HepG2 (cell line): ENCODE measurements at regions not wholly inside any gene's neighbourhood (a gene's known extent, or its start where the extent isn't known, plus 50 kb on each side); places are given as distances from the start of the nearest gene placed in this dataset.

ENCODE experiments used
- BRCA1 ChIP-seq: sonication (generic); formaldehyde crosslinking; IDR thresholded peaks from 2 replicates; pipeline ENCODE4 v1.4.0; 2020; ENCODE audit warnings: missing genetic modification reagents
- HMG20B ChIP-seq: conservative IDR thresholded peaks from 2 replicates; pipeline ENCODE4 v1.6.1; 2016; ENCODE audit warnings: missing genetic modification reagents, missing compliant biosample characterization
- HOXA9 ChIP-seq: sonication (generic); formaldehyde crosslinking; IDR thresholded peaks from 2 replicates; pipeline ENCODE4 v1.8.1; 2022; ENCODE audit warnings: missing genetic modification reagents, mild to moderate bottlenecking, moderate library complexity, borderline replicate concordance
- ISX ChIP-seq: sonication (generic); formaldehyde crosslinking; conservative IDR thresholded peaks from 2 replicates; pipeline ENCODE4 v1.5.0; 2020; ENCODE audit warnings: missing genetic modification reagents
- MYPOP ChIP-seq: sonication (generic); formaldehyde crosslinking; IDR thresholded peaks from 2 replicates; pipeline ENCODE4 v1.8.1; 2023; ENCODE audit warnings: mild to moderate bottlenecking, moderate library complexity, missing genetic modification reagents
- NCOR1 ChIP-seq: fragments of 200-600 bp; sonication (generic); IDR thresholded peaks from 2 replicates; pipeline ENCODE4 v1.7.0; 2017; ENCODE audit warnings: antibody characterized with exemption, low read length, borderline replicate concordance
- NFAT5 ChIP-seq: sonication (generic); formaldehyde crosslinking; IDR thresholded peaks from 2 replicates; pipeline ENCODE4 v1.4.0; 2020; ENCODE audit warnings: missing genetic modification reagents
- ZBTB26 ChIP-seq: IDR thresholded peaks from 2 replicates; pipeline ENCODE4 v1.6.1; 2016; ENCODE audit warnings: missing compliant biosample characterization, missing genetic modification reagents, borderline replicate concordance
- ZBTB46 ChIP-seq: sonication (generic); formaldehyde crosslinking; IDR thresholded peaks from 2 replicates; pipeline ENCODE4 v1.4.0; 2020; ENCODE audit warnings: mild to moderate bottlenecking, missing genetic modification reagents, borderline replicate concordance
- ZNF280B ChIP-seq: sonication (generic); formaldehyde crosslinking; IDR thresholded peaks from 2 replicates; pipeline ENCODE4 v1.5.0; 2020; ENCODE audit warnings: missing genetic modification reagents, mild to moderate bottlenecking, borderline replicate concordance
- TF ChIP-seq, protein P1 (sequence below): sonication (generic); formaldehyde crosslinking; IDR thresholded peaks from 2 replicates; pipeline ENCODE4 v1.8.0; 2022; ENCODE audit warnings: missing genetic modification reagents, mild to moderate bottlenecking, moderate library complexity, borderline replicate concordance
- TF ChIP-seq, protein P2 (sequence below): sonication (generic); formaldehyde crosslinking; IDR thresholded peaks from 2 replicates; pipeline ENCODE4 v1.4.0; 2020; ENCODE audit warnings: missing genetic modification reagents

DNA sequence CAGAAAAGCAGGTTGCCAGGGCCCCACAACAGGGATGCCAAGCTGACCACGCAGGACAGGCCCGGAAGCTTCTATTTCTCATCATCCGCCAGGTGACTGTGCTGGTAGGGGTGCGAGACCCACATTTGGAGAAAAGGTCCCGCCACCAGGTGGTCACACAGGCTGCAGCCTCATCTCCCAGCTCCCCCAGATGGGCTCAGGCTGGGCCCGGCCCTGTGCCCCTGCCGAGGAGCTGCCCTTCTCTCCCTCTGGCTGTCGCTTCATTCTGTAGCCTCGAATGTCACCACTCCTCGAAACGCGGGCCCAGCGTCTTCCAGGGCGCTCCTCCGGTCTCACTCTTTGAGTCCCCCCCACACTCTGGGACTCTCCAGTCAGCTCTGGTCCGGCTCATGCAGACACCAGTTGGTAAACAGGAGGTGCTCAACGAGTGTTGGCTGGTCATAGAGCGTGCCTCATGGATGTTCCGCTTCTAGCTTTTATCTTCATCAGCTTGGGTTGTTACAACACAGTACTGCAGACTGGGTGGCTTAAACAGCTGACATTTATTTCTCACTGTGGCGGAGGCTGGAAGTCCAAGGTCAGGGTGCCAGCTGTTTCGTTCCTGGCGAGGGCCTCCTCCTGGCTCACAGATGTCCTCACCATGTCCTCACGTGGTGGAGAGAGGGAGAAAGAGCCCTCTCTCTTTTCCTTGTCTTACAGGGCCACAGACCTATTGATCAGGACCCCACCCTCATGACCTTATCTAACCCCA lies 87.1 kb downstream of the TEX29 start (continued):
- TF ChIP-seq, protein P1, sequence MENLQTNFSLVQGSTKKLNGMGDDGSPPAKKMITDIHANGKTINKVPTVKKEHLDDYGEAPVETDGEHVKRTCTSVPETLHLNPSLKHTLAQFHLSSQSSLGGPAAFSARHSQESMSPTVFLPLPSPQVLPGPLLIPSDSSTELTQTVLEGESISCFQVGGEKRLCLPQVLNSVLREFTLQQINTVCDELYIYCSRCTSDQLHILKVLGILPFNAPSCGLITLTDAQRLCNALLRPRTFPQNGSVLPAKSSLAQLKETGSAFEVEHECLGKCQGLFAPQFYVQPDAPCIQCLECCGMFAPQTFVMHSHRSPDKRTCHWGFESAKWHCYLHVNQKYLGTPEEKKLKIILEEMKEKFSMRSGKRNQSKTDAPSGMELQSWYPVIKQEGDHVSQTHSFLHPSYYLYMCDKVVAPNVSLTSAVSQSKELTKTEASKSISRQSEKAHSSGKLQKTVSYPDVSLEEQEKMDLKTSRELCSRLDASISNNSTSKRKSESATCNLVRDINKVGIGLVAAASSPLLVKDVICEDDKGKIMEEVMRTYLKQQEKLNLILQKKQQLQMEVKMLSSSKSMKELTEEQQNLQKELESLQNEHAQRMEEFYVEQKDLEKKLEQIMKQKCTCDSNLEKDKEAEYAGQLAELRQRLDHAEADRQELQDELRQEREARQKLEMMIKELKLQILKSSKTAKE (CRISPR knock-in tag): peak; percentile 21; the same call in 1 of the 2 replicates
- TF ChIP-seq MYPOP: no peak
- TF ChIP-seq NCOR1: peak; percentile 54; the same call in 1 of the 2 replicates
- no peak for TF ChIP-seq ZBTB46
- TF ChIP-seq ZBTB26 (CRISPR knock-in tag): no peak
- TF ChIP-seq ZNF280B (CRISPR knock-in tag): no peak
- no peak for TF ChIP-seq HMG20B (CRISPR knock-in tag)
- TF ChIP-seq, protein P2, sequence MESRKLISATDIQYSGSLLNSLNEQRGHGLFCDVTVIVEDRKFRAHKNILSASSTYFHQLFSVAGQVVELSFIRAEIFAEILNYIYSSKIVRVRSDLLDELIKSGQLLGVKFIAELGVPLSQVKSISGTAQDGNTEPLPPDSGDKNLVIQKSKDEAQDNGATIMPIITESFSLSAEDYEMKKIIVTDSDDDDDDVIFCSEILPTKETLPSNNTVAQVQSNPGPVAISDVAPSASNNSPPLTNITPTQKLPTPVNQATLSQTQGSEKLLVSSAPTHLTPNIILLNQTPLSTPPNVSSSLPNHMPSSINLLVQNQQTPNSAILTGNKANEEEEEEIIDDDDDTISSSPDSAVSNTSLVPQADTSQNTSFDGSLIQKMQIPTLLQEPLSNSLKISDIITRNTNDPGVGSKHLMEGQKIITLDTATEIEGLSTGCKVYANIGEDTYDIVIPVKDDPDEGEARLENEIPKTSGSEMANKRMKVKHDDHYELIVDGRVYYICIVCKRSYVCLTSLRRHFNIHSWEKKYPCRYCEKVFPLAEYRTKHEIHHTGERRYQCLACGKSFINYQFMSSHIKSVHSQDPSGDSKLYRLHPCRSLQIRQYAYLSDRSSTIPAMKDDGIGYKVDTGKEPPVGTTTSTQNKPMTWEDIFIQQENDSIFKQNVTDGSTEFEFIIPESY: no peak
- TF ChIP-seq ISX (CRISPR knock-in tag): no peak
- no peak for TF ChIP-seq NFAT5
- TF ChIP-seq HOXA9: no peak
- no peak for TF ChIP-seq BRCA1 (CRISPR knock-in tag)
